ENCODE measurements at regions not wholly inside any gene's neighbourhood (a gene's known extent, or its start where the extent isn't known, plus 50 kb on each side); places are given as distances from the start of the nearest gene placed in this dataset.

DNA sequence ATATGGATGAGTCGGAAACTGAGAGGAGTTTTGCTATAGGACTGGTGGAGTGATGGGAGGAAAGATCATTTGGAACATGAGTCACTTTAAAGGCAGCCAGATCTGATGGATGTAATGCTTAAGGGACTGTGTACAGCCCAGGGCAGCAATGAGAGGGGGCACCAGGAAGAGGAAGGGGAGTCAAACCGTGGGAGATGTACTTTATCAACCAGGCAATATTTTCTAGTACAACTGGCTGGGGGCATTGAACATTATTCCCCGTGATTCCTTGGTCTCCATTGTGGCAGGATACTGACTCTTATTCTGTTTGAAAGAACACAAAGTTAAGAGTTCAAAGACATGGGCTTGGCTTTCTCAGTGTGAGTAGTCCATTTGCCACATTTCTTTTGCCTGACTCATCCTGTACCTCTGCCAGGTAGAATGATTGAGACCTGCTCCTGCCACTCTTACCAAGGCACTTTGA, 268.2 kb upstream of the NR5A2 start:
- Histone ChIP-seq H2AFZ (ENCODE audit: low read depth, low read length) (no peak overlapping the region), H3K9me3 (ENCODE audit: low read length) (no peaks in the 10 kb centered on the region), H3K4me3 (ENCODE audit: low read length) (no peak overlapping the region), H3K4me1 (ENCODE audit: insufficient read depth, low read length) (no peaks in the 10 kb centered on the region), H3K27me3 (ENCODE audit: insufficient read depth, low read length) (no peaks in the 10 kb centered on the region), H3K36me3 (ENCODE audit: insufficient read depth, low read length) (no peaks in the 10 kb centered on the region)

DNA sequence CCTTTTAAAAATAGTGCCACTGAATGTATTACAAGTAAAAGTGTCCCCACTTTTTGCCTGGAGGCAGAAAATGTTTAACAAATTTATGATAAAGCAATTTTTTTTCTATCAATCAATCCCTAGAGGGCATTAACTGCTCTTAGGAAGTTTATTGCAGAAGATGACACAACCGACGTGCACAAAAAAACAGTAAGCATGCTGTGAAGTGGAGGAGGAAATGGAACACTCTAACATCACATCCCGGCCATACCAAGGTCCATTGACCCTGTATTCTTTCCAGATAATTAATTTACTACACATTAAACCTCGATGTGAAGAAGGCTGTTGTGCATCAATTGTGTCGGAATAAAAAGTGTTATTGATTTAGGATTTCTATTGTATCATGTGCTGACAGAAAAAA, 264.9 kb upstream of the NR5A2 start:
- no peak overlapping the region for H2AFZ ChIP-seq (ENCODE audit: low read depth, low read length)
- H3K36me3 ChIP-seq (ENCODE audit: insufficient read depth, low read length): no peaks in the 10 kb centered on the region
- H3K4me3 ChIP-seq (ENCODE audit: low read length): no peak overlapping the region
- no peaks in the 10 kb centered on the region for H3K27me3 ChIP-seq (ENCODE audit: insufficient read depth, low read length)
- no peaks in the 10 kb centered on the region for H3K9me3 ChIP-seq (ENCODE audit: low read length)
- no peaks in the 10 kb centered on the region for H3K4me1 ChIP-seq (ENCODE audit: insufficient read depth, low read length)

DNA sequence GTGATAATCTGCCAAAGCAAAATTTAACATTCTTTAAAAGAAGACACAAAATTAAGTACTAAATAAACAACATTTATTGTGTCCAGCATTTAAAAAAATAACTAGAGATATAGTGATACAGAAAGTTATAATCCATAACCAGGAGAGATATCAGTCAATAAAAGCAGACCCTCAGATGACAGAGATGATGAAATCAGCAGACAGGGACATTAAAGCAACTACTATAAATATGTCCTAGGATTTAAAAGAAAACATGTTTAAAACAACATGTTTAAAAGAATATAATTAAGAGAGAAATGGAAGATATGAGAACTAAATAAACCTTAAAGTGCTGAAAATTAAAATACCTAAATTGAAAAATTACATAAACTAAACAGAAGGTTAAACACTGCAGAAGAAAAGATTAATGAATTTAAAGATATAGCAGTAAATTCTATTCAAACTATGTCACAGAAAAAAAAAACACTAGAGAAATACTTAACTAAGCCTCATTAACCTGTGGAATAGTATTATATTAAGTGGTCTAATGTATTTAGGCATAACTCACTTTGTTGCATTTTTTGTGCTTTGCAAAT, 261.2 kb upstream of the NR5A2 start:
- Histone ChIP-seq H3K27me3 (ENCODE audit: insufficient read depth, low read length) (no peaks in the 10 kb centered on the region), H3K4me1 (ENCODE audit: insufficient read depth, low read length) (peaks cover 9% of the 10 kb centered on the region), H3K9me3 (ENCODE audit: low read length) (no peaks in the 10 kb centered on the region), H3K36me3 (ENCODE audit: insufficient read depth, low read length) (no peaks in the 10 kb centered on the region), H2AFZ (ENCODE audit: low read depth, low read length) (no peak overlapping the region), H3K4me3 (ENCODE audit: low read length) (no peak overlapping the region)

DNA sequence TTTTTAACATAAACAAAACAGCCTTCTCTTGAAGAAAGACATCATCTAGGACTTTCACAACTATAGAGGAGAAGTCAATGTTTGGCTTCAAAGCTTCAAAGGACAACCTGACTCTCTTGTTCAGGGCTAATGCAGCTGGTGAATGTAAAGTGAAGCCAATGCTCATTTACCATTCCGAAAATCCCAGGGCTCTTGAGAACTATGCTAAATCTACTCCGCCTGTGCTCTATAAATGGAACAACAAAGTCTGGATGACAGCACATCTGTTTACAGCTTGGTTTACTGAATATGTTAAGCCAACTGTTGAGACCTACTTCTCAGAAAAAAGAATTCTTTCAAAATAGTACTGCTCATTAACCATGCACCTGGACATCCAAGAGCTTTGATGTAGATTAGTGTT, 259.8 kb upstream of the NR5A2 start:
- Histone ChIP-seq H3K36me3 (ENCODE audit: insufficient read depth, low read length) (no peaks in the 10 kb centered on the region), H3K4me3 (ENCODE audit: low read length) (no peak overlapping the region), H3K4me1 (ENCODE audit: insufficient read depth, low read length) (peaks cover 11% of the 10 kb centered on the region), H3K27me3 (ENCODE audit: insufficient read depth, low read length) (no peaks in the 10 kb centered on the region), H2AFZ (ENCODE audit: low read depth, low read length) (no peak overlapping the region), H3K9me3 (ENCODE audit: low read length) (no peaks in the 10 kb centered on the region)

DNA sequence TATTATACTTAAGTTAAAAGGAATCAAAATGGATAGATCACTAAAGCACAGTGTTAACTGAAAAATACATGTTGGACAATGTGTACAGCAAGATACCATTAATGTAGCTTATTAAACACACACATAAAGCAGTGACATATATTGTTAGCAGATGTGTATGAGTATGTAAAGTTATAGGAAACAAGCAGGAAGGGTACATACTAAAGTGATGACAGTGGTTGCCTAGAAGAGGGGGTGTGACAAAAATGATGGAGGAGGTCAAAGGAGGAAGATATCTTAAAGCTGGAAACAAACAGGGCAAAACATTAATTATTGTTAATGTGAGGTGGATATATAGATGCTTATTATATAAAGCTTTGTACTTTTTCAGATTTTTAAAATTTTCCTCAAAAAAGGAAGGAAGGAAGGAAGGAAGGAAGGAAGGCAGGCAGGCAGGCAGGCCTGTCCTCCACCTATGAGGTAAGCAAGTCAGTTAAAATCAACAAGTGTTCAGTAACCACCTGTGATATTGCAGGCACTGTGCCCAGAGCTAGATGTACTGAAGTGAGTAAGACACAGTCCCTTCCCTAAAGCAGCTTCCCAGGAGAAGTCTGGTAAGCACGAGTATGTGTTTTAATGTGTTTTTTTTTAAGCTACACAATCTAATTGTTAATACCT, 252.9 kb upstream of the NR5A2 start:
- H3K9me3 ChIP-seq (ENCODE audit: low read length): no peaks in the 10 kb centered on the region
- no peaks in the 10 kb centered on the region for H3K36me3 ChIP-seq (ENCODE audit: insufficient read depth, low read length)
- H3K4me3 ChIP-seq (ENCODE audit: low read length): no peak overlapping the region
- H3K27me3 ChIP-seq (ENCODE audit: insufficient read depth, low read length): no peaks in the 10 kb centered on the region
- H2AFZ ChIP-seq (ENCODE audit: low read depth, low read length): no peak overlapping the region
- H3K4me1 ChIP-seq (ENCODE audit: insufficient read depth, low read length): peaks cover 11% of the 10 kb centered on the region

DNA sequence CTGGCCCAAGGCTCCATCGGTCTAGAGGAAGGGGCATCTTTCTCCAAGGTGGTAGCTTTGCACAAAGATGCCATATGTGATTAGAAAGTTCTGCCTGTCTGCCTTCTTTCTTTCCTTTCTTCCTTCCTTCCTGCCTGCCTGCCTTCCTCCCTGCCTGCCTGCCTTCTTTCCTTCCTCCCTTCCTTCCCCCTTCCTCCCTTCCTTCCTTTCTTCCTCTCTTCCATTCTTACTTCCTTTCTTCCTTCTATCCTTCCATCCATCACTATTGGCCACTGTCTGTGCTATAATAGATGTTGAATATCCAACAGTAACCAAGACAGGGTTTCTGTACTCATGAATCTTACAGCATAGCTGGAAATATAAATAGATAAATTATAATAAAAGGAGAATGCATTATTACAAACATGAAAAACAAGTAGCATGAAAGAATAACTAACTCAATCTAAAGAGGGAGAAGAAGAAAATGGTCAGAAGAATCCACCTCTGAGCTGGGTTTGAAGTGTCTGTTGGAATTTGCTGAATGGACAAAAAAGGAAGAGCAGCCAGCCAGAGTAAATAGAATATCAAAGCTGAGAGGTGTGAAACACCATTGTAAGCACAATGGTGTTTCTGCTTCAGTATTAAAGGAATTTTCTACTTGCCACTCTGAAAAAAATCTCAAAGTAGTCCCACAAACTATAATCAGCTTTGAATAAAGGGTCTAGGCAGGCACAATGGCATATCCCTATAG, 250.6 kb upstream of the NR5A2 start:
- Histone ChIP-seq H2AFZ (ENCODE audit: low read depth, low read length) (no peak overlapping the region), H3K4me3 (ENCODE audit: low read length) (no peak overlapping the region), H3K4me1 (ENCODE audit: insufficient read depth, low read length) (no peaks in the 10 kb centered on the region)

DNA sequence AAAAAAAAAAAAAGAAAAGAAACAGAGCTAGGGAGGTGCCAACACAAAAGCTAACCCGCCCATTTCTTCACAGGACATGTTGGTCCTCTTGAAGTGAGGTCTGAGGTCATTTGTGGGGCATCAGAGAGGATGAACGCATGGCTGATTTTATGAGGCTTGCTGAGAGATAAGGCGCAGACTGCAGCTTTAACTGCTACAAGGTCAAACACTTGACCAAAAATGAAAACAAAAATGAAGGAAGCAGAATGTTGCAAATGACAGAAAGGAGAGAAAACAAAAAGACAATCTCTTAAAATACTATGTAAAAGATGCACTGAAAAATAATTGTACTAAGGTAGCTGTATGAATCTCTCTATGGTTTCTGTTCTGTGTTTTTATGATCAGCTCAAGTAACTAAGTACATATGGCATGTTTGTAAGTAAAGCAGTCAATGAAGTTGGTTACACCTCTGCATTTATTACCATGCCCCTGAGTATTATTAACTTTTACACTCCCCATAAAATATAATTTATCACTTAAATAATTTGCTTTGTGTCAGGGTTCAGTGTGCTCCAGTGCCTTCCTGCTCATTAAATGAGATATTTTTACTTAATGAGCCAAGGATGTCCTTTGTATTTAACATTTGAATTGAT, 249.1 kb upstream of the NR5A2 start:
- H3K9me3 ChIP-seq (ENCODE audit: low read length): no peaks in the 10 kb centered on the region
- H3K4me1 ChIP-seq (ENCODE audit: insufficient read depth, low read length): no peaks in the 10 kb centered on the region
- H3K36me3 ChIP-seq (ENCODE audit: insufficient read depth, low read length): no peaks in the 10 kb centered on the region
- no peak overlapping the region for H2AFZ ChIP-seq (ENCODE audit: low read depth, low read length)
- no peak overlapping the region for H3K4me3 ChIP-seq (ENCODE audit: low read length)
- H3K27me3 ChIP-seq (ENCODE audit: insufficient read depth, low read length): no peaks in the 10 kb centered on the region

More for the DNA sequence above, 250.6 kb upstream of the NR5A2 start:
- no peaks in the 10 kb centered on the region for H3K9me3 ChIP-seq (ENCODE audit: low read length)
- no peaks in the 10 kb centered on the region for H3K27me3 ChIP-seq (ENCODE audit: insufficient read depth, low read length)
- H3K36me3 ChIP-seq (ENCODE audit: insufficient read depth, low read length): no peaks in the 10 kb centered on the region

DNA sequence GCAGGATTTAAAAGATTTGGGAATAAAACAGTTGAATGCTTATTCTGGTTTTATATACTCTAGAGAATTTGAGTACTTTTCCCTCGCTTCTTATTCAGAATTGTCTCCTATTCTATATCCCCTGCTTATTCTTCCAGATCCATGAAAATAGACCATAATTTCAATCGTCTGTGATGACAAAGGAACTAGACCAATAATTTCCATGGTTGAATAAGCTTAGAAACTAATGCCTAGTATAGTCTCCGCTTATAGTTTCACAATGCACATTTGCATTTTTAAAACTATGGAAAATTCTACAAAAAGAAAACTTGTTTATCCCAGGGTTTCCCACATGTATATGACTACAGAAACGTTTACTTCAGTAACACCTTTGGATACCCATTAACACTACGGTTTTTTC, 247.4 kb upstream of the NR5A2 start:
- no peaks in the 10 kb centered on the region for H3K36me3 ChIP-seq (ENCODE audit: insufficient read depth, low read length)
- no peak overlapping the region for H3K4me3 ChIP-seq (ENCODE audit: low read length)
- no peaks in the 10 kb centered on the region for H3K9me3 ChIP-seq (ENCODE audit: low read length)
- no peaks in the 10 kb centered on the region for H3K27me3 ChIP-seq (ENCODE audit: insufficient read depth, low read length)
- no peak overlapping the region for H2AFZ ChIP-seq (ENCODE audit: low read depth, low read length)
- no peaks in the 10 kb centered on the region for H3K4me1 ChIP-seq (ENCODE audit: insufficient read depth, low read length)

DNA sequence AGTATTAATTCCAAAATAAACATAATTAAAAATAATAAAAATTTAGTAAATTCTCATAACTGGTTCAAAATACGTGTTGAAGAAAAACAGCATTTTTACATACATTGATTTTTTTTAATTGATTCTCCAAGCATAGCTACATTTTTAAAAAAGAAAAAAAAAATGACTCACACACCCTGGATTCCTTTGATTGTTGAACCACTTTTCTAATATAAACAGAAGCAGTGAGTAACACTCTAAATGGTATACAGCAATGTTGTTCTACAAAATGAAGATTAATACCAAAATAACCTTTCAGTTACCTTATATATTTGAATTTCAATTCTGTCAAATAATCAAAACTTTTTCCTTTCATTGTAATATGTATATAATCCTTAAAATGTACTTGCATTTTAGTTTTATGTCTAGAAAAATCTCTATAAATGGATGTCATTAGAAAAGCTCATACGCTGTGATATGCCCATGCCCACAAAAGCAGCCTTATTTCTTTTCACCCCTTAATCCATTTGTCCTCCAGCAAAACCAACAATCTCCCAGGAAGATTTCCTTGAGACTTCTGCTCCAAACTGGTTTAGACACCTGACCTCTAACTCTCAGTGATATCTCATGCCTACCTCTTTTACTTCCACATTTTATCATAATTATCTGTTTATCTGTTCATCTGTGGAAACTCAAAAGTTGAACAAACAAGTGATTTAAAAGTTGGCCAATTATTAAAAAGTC, 246.4 kb upstream of the NR5A2 start:
- Histone ChIP-seq H3K4me3 (ENCODE audit: low read length) (no peak overlapping the region), H3K9me3 (ENCODE audit: low read length) (no peaks in the 10 kb centered on the region), H3K4me1 (ENCODE audit: insufficient read depth, low read length) (no peaks in the 10 kb centered on the region), H3K27me3 (ENCODE audit: insufficient read depth, low read length) (no peaks in the 10 kb centered on the region), H2AFZ (ENCODE audit: low read depth, low read length) (no peak overlapping the region), H3K36me3 (ENCODE audit: insufficient read depth, low read length) (no peaks in the 10 kb centered on the region)

DNA sequence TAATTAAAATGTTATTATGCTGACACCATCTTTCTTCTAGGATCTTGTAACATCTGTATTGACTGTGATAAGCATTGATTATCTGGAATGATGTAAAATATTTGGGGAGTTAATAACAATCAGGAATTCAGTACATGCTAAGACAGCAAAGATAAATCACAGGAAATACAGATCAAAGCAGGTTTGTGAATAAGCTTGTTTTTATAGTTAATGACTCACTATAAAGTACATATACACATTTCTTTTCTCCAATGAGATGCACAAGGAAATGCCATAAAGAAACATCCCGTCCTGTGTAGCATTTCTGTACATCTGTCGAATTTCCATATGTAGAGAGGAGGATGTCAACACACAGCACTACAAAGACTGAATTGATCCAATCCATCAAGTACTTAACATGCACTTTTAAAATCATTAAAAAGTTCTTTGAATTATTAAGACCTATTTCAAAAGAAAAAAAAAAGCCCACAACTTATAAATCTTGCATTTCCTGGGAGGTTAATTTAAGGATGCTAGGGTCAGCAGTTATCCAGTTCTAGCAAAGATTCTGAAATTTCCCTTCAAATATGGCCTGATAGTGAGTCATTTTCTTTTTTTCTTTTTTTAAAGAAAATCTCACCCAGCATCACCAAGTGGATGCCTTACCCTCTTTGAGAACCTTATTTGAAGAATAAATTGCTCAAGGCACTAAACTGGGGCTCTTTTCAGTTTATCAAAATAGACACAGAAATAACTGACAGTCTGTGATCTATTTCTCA, 243.2 kb upstream of the NR5A2 start:
- Histone ChIP-seq H3K9me3 (ENCODE audit: low read length) (no peaks in the 10 kb centered on the region), H2AFZ (ENCODE audit: low read depth, low read length) (no peak overlapping the region), H3K4me3 (ENCODE audit: low read length) (no peak overlapping the region), H3K36me3 (ENCODE audit: insufficient read depth, low read length) (no peaks in the 10 kb centered on the region), H3K4me1 (ENCODE audit: insufficient read depth, low read length) (no peaks in the 10 kb centered on the region), H3K27me3 (ENCODE audit: insufficient read depth, low read length) (no peaks in the 10 kb centered on the region)

DNA sequence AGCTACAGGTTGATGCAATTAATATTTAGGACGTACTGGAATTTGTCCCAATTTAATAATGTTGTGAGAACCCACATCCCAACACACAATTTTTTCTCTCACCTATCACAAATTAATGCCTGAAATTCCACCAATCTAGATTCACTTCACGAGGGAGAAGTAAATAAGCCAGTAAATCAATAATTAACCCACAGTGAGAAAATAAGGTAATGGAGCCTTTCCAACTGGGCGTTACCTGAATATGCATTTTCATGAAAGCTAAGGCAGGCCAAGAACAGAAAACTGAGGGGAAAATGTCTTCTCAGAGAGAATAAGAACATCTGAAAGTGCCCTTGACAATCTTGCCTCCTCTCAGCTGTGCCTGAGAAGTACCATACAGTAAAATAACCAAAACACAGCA, 240.8 kb upstream of the NR5A2 start:
- Histone ChIP-seq H2AFZ (ENCODE audit: low read depth, low read length) (no peak overlapping the region), H3K9me3 (ENCODE audit: low read length) (no peaks in the 10 kb centered on the region), H3K27me3 (ENCODE audit: insufficient read depth, low read length) (no peaks in the 10 kb centered on the region), H3K36me3 (ENCODE audit: insufficient read depth, low read length) (no peaks in the 10 kb centered on the region), H3K4me3 (ENCODE audit: low read length) (no peak overlapping the region), H3K4me1 (ENCODE audit: insufficient read depth, low read length) (no peaks in the 10 kb centered on the region)

DNA sequence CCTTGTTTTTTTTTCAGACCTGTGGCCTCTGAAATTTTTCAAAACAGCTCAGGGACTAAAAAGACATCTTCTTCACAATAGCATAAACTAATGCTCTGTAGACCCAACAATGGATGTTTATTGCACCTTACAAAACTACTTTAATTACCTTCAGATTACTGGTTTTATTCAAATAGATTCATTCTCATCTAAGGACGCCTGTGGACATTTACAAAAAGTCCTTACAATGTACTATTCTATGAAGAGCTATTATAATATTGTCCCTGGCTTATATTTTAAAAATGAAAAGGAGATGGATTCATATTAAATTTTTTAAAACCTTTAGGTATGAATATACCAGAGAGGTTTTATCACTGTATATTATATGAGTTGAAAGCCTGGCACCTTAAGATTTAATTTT, 238.4 kb upstream of the NR5A2 start:
- Histone ChIP-seq H3K36me3 (ENCODE audit: insufficient read depth, low read length) (no peaks in the 10 kb centered on the region), H3K4me1 (ENCODE audit: insufficient read depth, low read length) (no peaks in the 10 kb centered on the region), H2AFZ (ENCODE audit: low read depth, low read length) (no peak overlapping the region), H3K9me3 (ENCODE audit: low read length) (no peaks in the 10 kb centered on the region), H3K27me3 (ENCODE audit: insufficient read depth, low read length) (no peaks in the 10 kb centered on the region), H3K4me3 (ENCODE audit: low read length) (no peak overlapping the region)

All from neuron (in vitro differentiated cells).